Smooth muscle cell (in vitro differentiated cells): ENCODE measurements at regions not wholly inside any gene's neighbourhood (a gene's known extent, or its start where the extent isn't known, plus 50 kb on each side); places are given as distances from the start of the nearest gene placed in this dataset.

ENCODE experiments used
- DNase-seq: peaks from one replicate; lab custom pipeline; 2025; ENCODE audit not compliant: unreplicated experiment; lab: John Stamatoyannopoulos, UW
- H2AFZ ChIP-seq: fragments of 200-600 bp; sonication (generic); 2 replicates; pipeline ENCODE4 v1.6.0; 2016; ENCODE audit warnings: antibody characterized with exemption, low read depth, mild to moderate bottlenecking
- H3F3A ChIP-seq: fragments of 200-600 bp; sonication (generic); 2 replicates; pipeline ENCODE4 v1.6.0; 2017; ENCODE audit warnings: antibody characterized with exemption, low read depth
- H3K27ac ChIP-seq: fragments of 200-600 bp; sonication (generic); 2 replicates; pipeline ENCODE4 v1.5.1; 2016; ENCODE audit warnings: low read depth, mild to moderate bottlenecking
- H3K27me3 ChIP-seq: fragments of 200-600 bp; sonication (generic); 2 replicates; pipeline ENCODE4 v1.6.1; 2016; ENCODE audit warnings: low read depth, mild to moderate bottlenecking
- H3K36me3 ChIP-seq: fragments of 200-600 bp; sonication (generic); 2 replicates; pipeline ENCODE4 v1.5.1; 2016; ENCODE audit warnings: low read depth
- H3K4me1 ChIP-seq: fragments of 200-600 bp; sonication (generic); 2 replicates; pipeline ENCODE4 v1.5.1; 2016; ENCODE audit warnings: low read depth
- H3K4me2 ChIP-seq: fragments of 200-600 bp; sonication (generic); 2 replicates; pipeline ENCODE4 v1.6.0; 2016; ENCODE audit warnings: mild to moderate bottlenecking
- H3K4me3 ChIP-seq: fragments of 200-600 bp; sonication (generic); 2 replicates; pipeline ENCODE4 v1.5.1; 2016; ENCODE audit warnings: mild to moderate bottlenecking
- H3K79me2 ChIP-seq: fragments of 200-600 bp; sonication (generic); 2 replicates; pipeline ENCODE4 v1.6.0; 2016; ENCODE audit warnings: low read depth, mild to moderate bottlenecking
- H3K9ac ChIP-seq: fragments of 200-600 bp; sonication (generic); 2 replicates; pipeline ENCODE4 v1.6.0; 2016; ENCODE audit warnings: low read depth
- H3K9me3 ChIP-seq: fragments of 200-600 bp; sonication (generic); replicated peaks from 2 replicates; pipeline ENCODE4 v1.5.1; 2016; ENCODE audit warnings: low read depth
- H4K20me1 ChIP-seq: fragments of 200-600 bp; sonication (generic); 2 replicates; pipeline ENCODE4 v1.6.0; 2016; ENCODE audit warnings: low read depth
- CTCF ChIP-seq: fragments of 200-600 bp; sonication (generic); IDR thresholded peaks from 2 replicates; pipeline ENCODE4 v1.5.1; 2017; ENCODE audit warnings: borderline replicate concordance, mild to moderate bottlenecking, antibody characterized with exemption; ENCODE audit not compliant: insufficient read depth, poor library complexity, severe bottlenecking
- WGBS: methylation state at CpG from one replicate; pipeline ENCODE4 v1.1.7; 2016; ENCODE audit warnings: low lambda C conversion rate; 5-methylcytosine and 5-hydroxymethylcytosine counted together

DNA sequence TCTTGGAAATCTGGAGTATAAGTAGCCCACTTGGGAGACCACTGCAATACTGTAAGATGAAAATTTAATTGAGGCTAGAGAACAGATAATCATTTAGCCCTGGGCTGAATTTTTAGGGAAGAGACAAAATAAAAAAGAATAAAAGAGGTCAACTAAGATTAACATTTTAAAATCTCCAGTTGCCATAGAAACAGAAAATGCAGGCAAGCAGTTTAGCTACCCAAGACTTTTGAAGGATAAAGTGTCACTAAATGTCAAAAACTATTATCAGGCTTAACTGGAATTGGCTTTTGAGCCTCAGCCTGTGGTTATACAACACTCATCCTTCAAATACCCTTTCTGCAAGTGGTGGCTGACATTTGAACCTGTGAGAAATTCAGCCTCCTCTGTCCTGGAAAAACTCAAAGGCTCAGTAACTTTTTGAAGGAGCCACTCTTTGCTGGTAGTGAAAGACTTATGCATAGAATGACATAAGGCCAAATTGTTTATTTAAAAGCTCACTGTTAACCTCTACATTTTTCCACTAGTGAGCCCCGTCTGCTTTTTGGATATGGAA, 220.7 kb upstream of the KCNJ16 start:
- Histone ChIP-seq H3K9me3 (peaks cover 8% of the 10 kb centered on the region), H3K79me2 (no peaks in the 10 kb centered on the region), H3F3A (no peaks in the 10 kb centered on the region), H3K4me1 (no peaks in the 10 kb centered on the region), H3K27me3 (no peaks in the 10 kb centered on the region), H4K20me1 (no peaks in the 10 kb centered on the region), H3K4me2 (no peak overlapping the region), H3K27ac (no peak overlapping the region), H2AFZ (no peak overlapping the region), H3K4me3 (no peak overlapping the region), H3K36me3 (no peaks in the 10 kb centered on the region), H3K9ac (no peak overlapping the region)
- TF ChIP-seq CTCF, result no peak
- 59% methylated on average over 1 of the region's 1 CpG for WGBS
- DNase-seq, result no peak

- H3K4me3 ChIP-seq, result no peak overlapping the region
- no peaks in the 10 kb centered on the region for H3K27me3 ChIP-seq
- H3K79me2 ChIP-seq, result no peaks in the 10 kb centered on the region
- 91% methylated on average over 1 of the region's 1 CpG for WGBS
- DNase-seq, result no peak
- H3K4me2 ChIP-seq, result no peak overlapping the region
- H3K4me1 ChIP-seq, result no peaks in the 10 kb centered on the region
- no peaks in the 10 kb centered on the region for H3K36me3 ChIP-seq
- no peak overlapping the region for H3K9ac ChIP-seq
- H3K9me3 ChIP-seq, result peaks cover 8% of the 10 kb centered on the region
- H2AFZ ChIP-seq, result no peak overlapping the region
- TF ChIP-seq CTCF, result no peak
- no peaks in the 10 kb centered on the region for H3F3A ChIP-seq
- no peak overlapping the region for H3K27ac ChIP-seq
- H4K20me1 ChIP-seq, result no peaks in the 10 kb centered on the region
Observed at GRCh38 chr17:69856946-69857345, 218.1 kb upstream of the KCNJ16 start.

GRCh38 chr17:69857412-69857835, 217.6 kb upstream of the KCNJ16 start:
- no peaks in the 10 kb centered on the region for H3K27me3 ChIP-seq
- no peaks in the 10 kb centered on the region for H3K4me1 ChIP-seq
- no peak overlapping the region for H3K9ac ChIP-seq
- no peak overlapping the region for H2AFZ ChIP-seq
- DNase-seq, result no peak
- no peaks in the 10 kb centered on the region for H3F3A ChIP-seq
- H3K36me3 ChIP-seq, result no peaks in the 10 kb centered on the region
- no peak overlapping the region for H3K4me3 ChIP-seq
- no peaks in the 10 kb centered on the region for H4K20me1 ChIP-seq
- no peak overlapping the region for H3K4me2 ChIP-seq
- no peaks in the 10 kb centered on the region for H3K79me2 ChIP-seq
- H3K9me3 ChIP-seq, result peaks cover 8% of the 10 kb centered on the region
- no peak for TF ChIP-seq CTCF
- H3K27ac ChIP-seq, result no peak overlapping the region

- H3K79me2 ChIP-seq, result no peaks in the 10 kb centered on the region
- H3K4me2 ChIP-seq, result no peak overlapping the region
- H3K27ac ChIP-seq, result no peak overlapping the region
- no peak for TF ChIP-seq CTCF
- 61% methylated on average over 3 of the region's 3 CpGs for WGBS
- H3K4me3 ChIP-seq, result no peak overlapping the region
- H3K27me3 ChIP-seq, result no peaks in the 10 kb centered on the region
- no peaks in the 10 kb centered on the region for H3F3A ChIP-seq
- no peak overlapping the region for H2AFZ ChIP-seq
- no peaks in the 10 kb centered on the region for H3K36me3 ChIP-seq
- H3K4me1 ChIP-seq, result no peaks in the 10 kb centered on the region
- peaks cover 8% of the 10 kb centered on the region for H3K9me3 ChIP-seq
- no peaks in the 10 kb centered on the region for H4K20me1 ChIP-seq
- H3K9ac ChIP-seq, result no peak overlapping the region
- no peak for DNase-seq
Observed at GRCh38 chr17:69858460-69858859, 216.6 kb upstream of the KCNJ16 start.
